Natural killer cell (primary cell): ENCODE measurements at regions not wholly inside any gene's neighbourhood (a gene's known extent, or its start where the extent isn't known, plus 50 kb on each side); places are given as distances from the start of the nearest gene placed in this dataset.
"Not testable (repeated sequence)": the region's sequence is repeated elsewhere in the genome, so short reads cannot be mapped to it uniquely, and the experiment has no call there.

Experiments
- ATAC-seq, 3 donors: fragments of 150-1000 bp in 2 of 3; fragments of 200-7000 bp in 1 of 3; cut with Tn5 transposase; 1 replicate in 1 of 3; 2 replicates in 2 of 3; pipeline ENCODE4 v1.10.0; 2021; ENCODE audit warnings: mild to moderate bottlenecking in 2 of 3, moderate library complexity in 2 of 3
- DNase-seq, 2 donors: peaks; one replicate each; pipeline versions ENCODE4 v3.0.0 to v3.0.0-alpha.2; 2013 to 2021; ENCODE audit warnings: mixed read lengths in 1 of 2
- H3K27ac ChIP-seq: one replicate; pipeline ENCODE4 v1.5.1; 2013; ENCODE audit warnings: mild to moderate bottlenecking, low read length
- H3K27me3 ChIP-seq: one replicate; pipeline ENCODE4 v1.6.1; 2013; ENCODE audit warnings: low read length; ENCODE audit not compliant: control insufficient read depth, insufficient read depth
- H3K36me3 ChIP-seq: one replicate; pipeline ENCODE4 v1.6.1; 2013; ENCODE audit warnings: low read length; ENCODE audit not compliant: control insufficient read depth, insufficient read depth
- H3K4me1 ChIP-seq: one replicate; pipeline ENCODE4 v1.6.1; 2013; ENCODE audit warnings: low read length; ENCODE audit not compliant: control insufficient read depth, insufficient read depth
- H3K4me3 ChIP-seq: one replicate; pipeline ENCODE4 v1.5.1; 2013; ENCODE audit warnings: low read length
- H3K9me3 ChIP-seq: one replicate; pipeline ENCODE4 v1.6.1; 2013; ENCODE audit warnings: low read length; ENCODE audit not compliant: control insufficient read depth, insufficient read depth
- H3K27ac Mint-ChIP-seq, 2 donors: one replicate each; pipeline ENCODE4 v1.8.0; 2022; ENCODE audit warnings: mild to moderate bottlenecking in 2 of 2, mixed read lengths in 2 of 2, moderate library complexity in 1 of 2
- H3K27me3 Mint-ChIP-seq, 2 donors: one replicate each; pipeline ENCODE4 v1.8.0; 2022; ENCODE audit warnings: low read depth in 2 of 2, mixed read lengths in 2 of 2
- H3K36me3 Mint-ChIP-seq: one replicate; pipeline ENCODE4 v1.8.0; 2022; ENCODE audit warnings: mixed read lengths
- H3K4me1 Mint-ChIP-seq, 2 donors: one replicate each; pipeline ENCODE4 v1.8.0; 2022; ENCODE audit warnings: mixed read lengths in 2 of 2
- H3K4me3 Mint-ChIP-seq: one replicate; pipeline ENCODE4 v1.8.0; 2022; ENCODE audit warnings: mild to moderate bottlenecking, moderate library complexity, mixed read lengths
- H3K9me3 Mint-ChIP-seq, 2 donors: one replicate each; pipeline ENCODE4 v1.8.0; 2022; ENCODE audit warnings: mixed read lengths in 2 of 2
- CTCF ChIP-seq: fragments of 200-600 bp; IDR thresholded peaks from one replicate; pipeline ENCODE4 v1.8.0; 2022; ENCODE audit warnings: antibody characterized with exemption
- WGBS: methylation state at CpG from one replicate; pipeline ENCODE4 v1.1.7; 2013; ENCODE audit warnings: missing lambda C conversion rate; ENCODE audit not compliant: insufficient coverage; 5-methylcytosine and 5-hydroxymethylcytosine counted together
- intact Hi-C: fragments of 100-400 bp; cut with micrococcal nuclease; formaldehyde crosslinking; loops from one replicate; pipeline ENCODE4 v1.14.2; 2022

- no peak for TF ChIP-seq CTCF
- Histone ChIP-seq H3K36me3 (no peaks in the 10 kb centered on the region), H3K27ac (no peak overlapping the region), H3K4me3 (no peak overlapping the region), H3K9me3 (peaks cover 3% of the 10 kb centered on the region), H3K4me1 (no peaks in the 10 kb centered on the region), H3K27me3 (no peaks in the 10 kb centered on the region)
- DNase-seq (no peak), ATAC-seq (no peak)
- Mint-ChIP-seq H3K27ac (no peak overlapping the region), H3K4me3 (no peak overlapping the region), H3K27me3 (no peaks in the 10 kb centered on the region), H3K36me3 (no peaks in the 10 kb centered on the region), H3K9me3 (peaks cover 5% of the 10 kb centered on the region in 2 donors), H3K4me1 (no peaks in the 10 kb centered on the region)
- intact Hi-C loops: no loop called here
- no CpG with 5 or more reads among the region's 1 CpG for WGBS
These were observed 1318.6 kb downstream of the TECRL start for GRCh38 chr4:63090641-63091040.

- H3K36me3 ChIP-seq: no peaks in the 10 kb centered on the region
- no peaks in the 10 kb centered on the region for H3K27me3 ChIP-seq
- Mint-ChIP-seq H3K4me1 (no peaks in the 10 kb centered on the region), H3K27ac (no peak overlapping the region), H3K4me3 (no peak overlapping the region), H3K9me3 (peaks cover 12 to 15% of the 10 kb centered on the region in 2 donors), H3K27me3 (no peaks in the 10 kb centered on the region), H3K36me3 (peaks cover 14% of the 10 kb centered on the region)
- no peak for ATAC-seq
- no peak overlapping the region for H3K27ac ChIP-seq
- 93% methylated on average over 1 of the region's 1 CpG for WGBS
- no peaks in the 10 kb centered on the region for H3K9me3 ChIP-seq
- intact Hi-C loops: no loop called here
- H3K4me1 ChIP-seq: no peaks in the 10 kb centered on the region
- no peak overlapping the region for H3K4me3 ChIP-seq
- DNase-seq: no peak
- no peak for TF ChIP-seq CTCF
These were observed 1324.2 kb downstream of the TECRL start for GRCh38 chr4:63085091-63085490.

- no peak for ATAC-seq
- intact Hi-C loops: no loop called here
- TF ChIP-seq CTCF: no peak
These were observed 1328.3 kb downstream of the TECRL start for GRCh38 chr4:63080934-63081333.

GRCh38 chr4:63063760-63064159, 1345.5 kb downstream of the TECRL start:
- Mint-ChIP-seq H3K9me3 (peaks cover 17 to 21% of the 10 kb centered on the region in 2 donors), H3K4me3 (no peak overlapping the region), H3K27ac (no peak overlapping the region), H3K27me3 (no peaks in the 10 kb centered on the region), H3K4me1 (no peaks in the 10 kb centered on the region), H3K36me3 (peaks cover 14% of the 10 kb centered on the region)
- Histone ChIP-seq H3K4me1 (no peaks in the 10 kb centered on the region), H3K4me3 (no peak overlapping the region), H3K36me3 (no peaks in the 10 kb centered on the region), H3K27me3 (no peaks in the 10 kb centered on the region), H3K27ac (no peak overlapping the region), H3K9me3 (peaks cover 5% of the 10 kb centered on the region)
- TF ChIP-seq CTCF: no peak
- DNase-seq (no peak), ATAC-seq (no peak)
- 80% methylated on average over 2 of the region's 4 CpGs for WGBS
- intact Hi-C loops: no loop called here

More at GRCh38 chr4:63080934-63081333, 1328.3 kb downstream of the TECRL start:
- Mint-ChIP-seq H3K4me3 (no peak overlapping the region), H3K4me1 (no peaks in the 10 kb centered on the region), H3K27ac (no peak overlapping the region), H3K36me3 (peaks cover 20% of the 10 kb centered on the region), H3K9me3 (peaks cover 12 to 17% of the 10 kb centered on the region in 2 donors), H3K27me3 (no peaks in the 10 kb centered on the region)
- Histone ChIP-seq H3K4me1 (no peaks in the 10 kb centered on the region), H3K27ac (no peak overlapping the region), H3K9me3 (peaks cover 11% of the 10 kb centered on the region), H3K4me3 (no peak overlapping the region), H3K36me3 (no peaks in the 10 kb centered on the region), H3K27me3 (no peaks in the 10 kb centered on the region)
- no peak for DNase-seq
- no CpG with 5 or more reads among the region's 1 CpG for WGBS

- H3K27ac ChIP-seq, H3K4me1 Mint-ChIP-seq, H3K4me3 ChIP-seq, H3K27me3 ChIP-seq, H3K36me3 ChIP-seq, intact Hi-C loops, H3K27me3 Mint-ChIP-seq, H3K4me1 ChIP-seq, H3K4me3 Mint-ChIP-seq, ATAC-seq, H3K27ac Mint-ChIP-seq, H3K9me3 ChIP-seq, DNase-seq: not testable (repeated sequence)
- Mint-ChIP-seq H3K36me3 (peaks cover 14% of the 10 kb centered on the region), H3K9me3 (peaks cover 17 to 21% of the 10 kb centered on the region in 2 donors)
- 93% methylated on average over 3 of the region's 3 CpGs for WGBS
These were observed 1346.4 kb downstream of the TECRL start for GRCh38 chr4:63062891-63063290.
